ENCODE measurements at regions not wholly inside any gene's neighbourhood (a gene's known extent, or its start where the extent isn't known, plus 50 kb on each side); places are given as distances from the start of the nearest gene placed in this dataset.

- no peak for DNase-seq
- dilution Hi-C loops (cut with HindIII; ENCODE audit: low sequenced_read_pairs, unreplicated experiment) = no loop called here
- no peaks in the 10 kb centered on the region for H3K9me1 ChIP-seq (ENCODE audit: insufficient read depth, low read length)
- ATAC-seq (ENCODE audit: low read depth) = no peak
- H3K4me2 ChIP-seq (ENCODE audit: low read depth, low read length) = no peak overlapping the region
- H3K36me3 ChIP-seq (ENCODE audit: control insufficient read depth, insufficient read depth, low read length) = no peaks in the 10 kb centered on the region
- in situ Hi-C loops (cut with MboI; ENCODE audit: low sequenced_read_pairs) = no loop called here
- H2AFZ ChIP-seq (replicated peaks; ENCODE audit: low read length, poor library complexity) = no peak overlapping the region
- H3K4me3 ChIP-seq (ENCODE audit: insufficient read depth, low read depth, low read length) = no peak overlapping the region
- peak; percentile 39 for TF ChIP-seq CEBPB (IDR thresholded peaks at IDR 0.05; ENCODE audit: low read depth, low read length)
- no peak for TF ChIP-seq MAZ (IDR thresholded peaks at IDR 0.05; ENCODE audit: borderline replicate concordance, low read depth, low read length)
- TF ChIP-seq FOS (IDR thresholded peaks at IDR 0.05; ENCODE audit: low read depth, low read length) = no peak
- TF ChIP-seq RCOR1 (IDR thresholded peaks at IDR 0.05; ENCODE audit: insufficient replicate concordance, low read length) = no peak
- no peak for TF ChIP-seq CTCF (conservative IDR thresholded peaks at IDR 0.05; ENCODE audit: low read depth, low read length)
- ChIA-PET POLR2A (ENCODE audit: unreplicated experiment) (no interaction called here), CTCF (no interaction called here)
- H3K27me3 ChIP-seq (ENCODE audit: control insufficient read depth, insufficient read depth, low read length) = no peaks in the 10 kb centered on the region
- no peak overlapping the region for H2BK20ac ChIP-seq (ENCODE audit: low read depth, low read length)
- H3K14ac ChIP-seq (replicated peaks; ENCODE audit: low read depth, low read length) = no peak overlapping the region
- peaks cover under 1% of the 10 kb centered on the region; the same call in 1 of the 2 replicates for H3K9me3 ChIP-seq (ENCODE audit: control insufficient read depth, insufficient read depth, low read length)
- H2BK120ac ChIP-seq (ENCODE audit: low read depth, low read length) = no peak overlapping the region
- H3K18ac ChIP-seq (ENCODE audit: low read depth, low read length) = no peak overlapping the region
- H4K20me1 ChIP-seq (ENCODE audit: insufficient read depth, low read length) = no peaks in the 10 kb centered on the region; the same call in 1 of the 2 replicates
- H3K56ac ChIP-seq (ENCODE audit: extremely low read depth, insufficient read depth, low read length) = no peak overlapping the region
- H2AK5ac ChIP-seq (ENCODE audit: low read depth, low read length) = no peak overlapping the region
- H3K79me1 ChIP-seq (ENCODE audit: low read depth in 1 of 2, low read length in 2 of 2) = no peaks in the 10 kb centered on the region
- H3K4ac ChIP-seq (ENCODE audit: low read depth, low read length) = no peak overlapping the region
- H4K8ac ChIP-seq (ENCODE audit: low read depth in 2 of 2, low read length in 2 of 2) = no peak overlapping the region
- H3K27ac ChIP-seq (ENCODE audit: insufficient read depth, low read length) = no peak overlapping the region
- no peak overlapping the region for H2BK15ac ChIP-seq (ENCODE audit: low read depth, low read length)
- no peak overlapping the region for H3K9ac ChIP-seq (ENCODE audit: low read depth, low read length)
- no peak overlapping the region for H2AK9ac ChIP-seq (replicated peaks; ENCODE audit: low read depth, low read length, poor library complexity)
- H4K5ac ChIP-seq (ENCODE audit: low read depth, low read length) = no peak overlapping the region
- BruUV-seq (replicated peaks) = no TSS peak
- intact Hi-C loops (cut with micrococcal nuclease) = no loop called here
- H2BK5ac ChIP-seq (ENCODE audit: low read depth, low read length, poor library complexity, severe bottlenecking) = no peak overlapping the region
- no peaks in the 10 kb centered on the region for H3K4me1 ChIP-seq (ENCODE audit: control insufficient read depth, insufficient read depth, low read length)
- 80% methylated on average over 1 of the region's 3 CpGs; no CpG with 5 or more reads in 1 of the 2 experiments for WGBS, 2 experiments (ENCODE audit: extremely low coverage in 2 of 2, insufficient read length in 1 of 2)
- H4K91ac ChIP-seq (ENCODE audit: insufficient read depth, low read depth, low read length) = no peak overlapping the region
- no peak overlapping the region for H3K23ac ChIP-seq (ENCODE audit: low read depth, low read length)
These were observed 104.2 kb upstream of the PDE10A start for GRCh38 chr6:165767228-165767627.
